ENCODE measurements at regions not wholly inside any gene's neighbourhood (a gene's known extent, or its start where the extent isn't known, plus 50 kb on each side); places are given as distances from the start of the nearest gene placed in this dataset.

DNA sequence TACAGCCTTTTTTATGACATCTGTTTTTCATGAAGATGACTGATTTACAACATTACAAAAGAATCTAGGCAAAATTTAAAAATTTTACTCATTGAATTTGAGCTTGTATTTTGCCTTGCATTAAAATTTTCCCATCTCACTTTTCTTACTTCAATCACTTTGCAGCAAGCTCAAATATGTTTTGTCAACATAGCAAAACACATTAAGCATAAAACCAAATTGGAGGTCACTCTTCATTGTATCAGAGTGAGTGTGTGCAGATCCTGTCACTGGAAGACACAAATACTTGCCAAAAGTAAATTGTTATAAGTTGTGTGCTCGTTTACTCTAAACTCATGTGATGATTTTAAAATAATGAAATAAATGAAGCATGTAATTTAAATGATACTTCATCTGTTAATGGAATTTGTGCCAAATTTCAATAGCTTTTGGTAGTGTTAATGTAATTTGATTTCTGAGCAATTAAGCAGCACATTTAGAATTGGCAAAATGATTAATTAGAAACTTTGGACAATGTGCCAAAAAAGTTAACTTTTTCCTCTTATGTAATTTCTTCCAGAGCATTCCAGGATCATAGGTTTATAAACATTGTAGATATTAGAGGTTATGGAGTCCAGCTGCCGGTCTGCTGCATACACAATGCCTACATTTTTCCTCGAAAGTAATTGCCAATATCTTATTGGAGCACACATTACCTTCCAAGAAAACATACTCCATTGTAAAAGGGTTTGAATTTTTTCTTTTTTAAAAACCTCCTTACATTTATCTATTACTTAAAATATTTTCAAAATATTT, 1078.2 kb upstream of the LRRTM3 start:
- no peak for DNase-seq

DNA sequence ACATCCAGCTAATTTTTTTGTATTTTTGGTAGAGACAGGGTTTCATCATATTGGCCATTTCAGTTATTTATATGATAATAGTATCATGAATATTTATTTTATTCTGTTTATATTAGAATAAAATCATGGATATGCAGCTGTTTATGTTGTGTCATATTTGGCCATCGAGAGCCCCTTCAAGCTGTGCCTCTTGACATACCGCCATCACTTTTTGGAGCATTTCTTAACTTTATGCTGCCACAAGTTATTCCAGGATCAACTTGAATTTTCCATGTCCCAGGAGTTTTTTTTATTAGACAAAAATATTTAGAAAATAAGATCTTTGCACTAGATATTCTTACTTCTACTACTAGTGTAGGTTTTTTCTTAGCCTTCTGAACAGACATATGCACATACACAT, 1067.0 kb upstream of the LRRTM3 start:
- no peak for DNase-seq

DNA sequence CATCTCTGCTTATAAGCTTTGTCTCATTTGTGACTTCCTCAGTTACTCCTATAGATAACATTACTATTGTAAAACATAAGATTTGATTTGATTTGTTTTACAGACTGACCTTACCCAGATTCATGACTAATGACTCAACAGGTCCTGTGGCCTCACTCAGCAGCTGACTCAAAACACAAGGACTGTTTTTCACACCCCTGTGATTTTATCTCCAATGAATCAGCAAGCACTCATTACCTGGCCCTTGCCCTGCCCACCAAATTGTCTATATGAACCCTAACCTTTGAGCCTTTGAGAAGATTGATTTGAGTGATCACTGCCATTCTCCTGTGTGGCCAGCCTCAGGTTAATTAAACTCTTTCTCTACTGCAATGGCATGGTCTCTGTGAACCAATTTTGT, 1064.6 kb upstream of the LRRTM3 start:
- no peak for DNase-seq

All from CD4-positive, alpha-beta T cell treated with Interleukin-10 for 1 hour (primary cell).